Parathyroid adenoma (tissue), 2 donors: ENCODE measurements at regions not wholly inside any gene's neighbourhood (a gene's known extent, or its start where the extent isn't known, plus 50 kb on each side); places are given as distances from the start of the nearest gene placed in this dataset.

Experiments used
- H2AFZ ChIP-seq: fragments of 300-600 bp; sonication (generic); one replicate; pipeline ENCODE4 v1.7.0; 2017; ENCODE audit warnings: antibody characterized with exemption, mild to moderate bottlenecking
- H3K27ac ChIP-seq: fragments of 300-600 bp; sonication (generic); one replicate; pipeline ENCODE4 v1.7.0; 2017
- H3K27me3 ChIP-seq: fragments of 300-600 bp; sonication (generic); one replicate; pipeline ENCODE4 v1.7.0; 2017; ENCODE audit warnings: low read length; ENCODE audit not compliant: control insufficient read depth, insufficient read depth
- H3K36me3 ChIP-seq: fragments of 300-600 bp; sonication (generic); one replicate; pipeline ENCODE4 v1.7.0; 2017; ENCODE audit warnings: low read length; ENCODE audit not compliant: control insufficient read depth, insufficient read depth
- H3K4me1 ChIP-seq: fragments of 300-600 bp; sonication (generic); one replicate; pipeline ENCODE4 v1.7.0; 2017; ENCODE audit warnings: control low read depth
- H3K4me2 ChIP-seq: fragments of 300-600 bp; sonication (generic); one replicate; pipeline ENCODE4 v1.7.0; 2017; ENCODE audit warnings: low read length
- H3K4me3 ChIP-seq: fragments of 300-600 bp; sonication (generic); one replicate; pipeline ENCODE4 v1.7.0; 2017; ENCODE audit warnings: low read depth, low read length
- H3K79me2 ChIP-seq: fragments of 300-600 bp; sonication (generic); one replicate; pipeline ENCODE4 v1.7.0; 2017; ENCODE audit warnings: control low read depth
- H3K9ac ChIP-seq: fragments of 300-600 bp; sonication (generic); one replicate; pipeline ENCODE4 v1.7.0; 2017; ENCODE audit warnings: mild to moderate bottlenecking
- H3K9me3 ChIP-seq: fragments of 300-600 bp; sonication (generic); one replicate; pipeline ENCODE4 v1.7.0; 2017; ENCODE audit warnings: low read length; ENCODE audit not compliant: control insufficient read depth
- TF ChIP-seq, protein P1 (sequence below): fragments of 300-600 bp; sonication (generic); IDR thresholded peaks from one replicate; pipeline ENCODE4 v1.7.0; 2017; ENCODE audit warnings: antibody characterized with exemption, mild to moderate bottlenecking
- donor health status: primary hyperparathyroidism.

DNA sequence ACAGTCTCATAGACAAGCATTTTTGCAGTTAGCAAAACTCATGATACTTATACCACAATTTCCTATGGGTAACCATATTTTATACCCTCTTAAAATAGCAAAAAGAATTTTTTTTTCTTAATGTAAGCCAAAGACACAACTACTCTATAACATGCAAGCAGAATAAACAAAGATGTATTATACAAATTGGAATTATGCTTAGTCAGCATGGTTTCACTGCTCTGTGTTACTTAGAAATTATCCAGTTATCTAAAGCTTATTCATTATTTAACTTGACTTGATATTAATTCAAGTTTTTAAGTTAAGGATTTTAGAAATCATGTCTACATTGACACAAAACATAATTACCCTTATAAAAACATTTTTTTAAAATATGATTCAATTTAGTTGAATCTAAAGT, 449.8 kb upstream of the CDH2 start:
- Histone ChIP-seq H3K4me3 (no peak overlapping the region), H3K9ac (no peak overlapping the region), H3K27ac (no peak overlapping the region), H3K36me3 (no peaks in the 10 kb centered on the region), H3K27me3 (no peaks in the 10 kb centered on the region), H3K4me2 (no peak overlapping the region), H3K4me1 (no peaks in the 10 kb centered on the region), H3K79me2 (no peaks in the 10 kb centered on the region), H2AFZ (no peak overlapping the region), H3K9me3 (no peaks in the 10 kb centered on the region)
- TF ChIP-seq, protein P1, sequence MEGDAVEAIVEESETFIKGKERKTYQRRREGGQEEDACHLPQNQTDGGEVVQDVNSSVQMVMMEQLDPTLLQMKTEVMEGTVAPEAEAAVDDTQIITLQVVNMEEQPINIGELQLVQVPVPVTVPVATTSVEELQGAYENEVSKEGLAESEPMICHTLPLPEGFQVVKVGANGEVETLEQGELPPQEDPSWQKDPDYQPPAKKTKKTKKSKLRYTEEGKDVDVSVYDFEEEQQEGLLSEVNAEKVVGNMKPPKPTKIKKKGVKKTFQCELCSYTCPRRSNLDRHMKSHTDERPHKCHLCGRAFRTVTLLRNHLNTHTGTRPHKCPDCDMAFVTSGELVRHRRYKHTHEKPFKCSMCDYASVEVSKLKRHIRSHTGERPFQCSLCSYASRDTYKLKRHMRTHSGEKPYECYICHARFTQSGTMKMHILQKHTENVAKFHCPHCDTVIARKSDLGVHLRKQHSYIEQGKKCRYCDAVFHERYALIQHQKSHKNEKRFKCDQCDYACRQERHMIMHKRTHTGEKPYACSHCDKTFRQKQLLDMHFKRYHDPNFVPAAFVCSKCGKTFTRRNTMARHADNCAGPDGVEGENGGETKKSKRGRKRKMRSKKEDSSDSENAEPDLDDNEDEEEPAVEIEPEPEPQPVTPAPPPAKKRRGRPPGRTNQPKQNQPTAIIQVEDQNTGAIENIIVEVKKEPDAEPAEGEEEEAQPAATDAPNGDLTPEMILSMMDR, result no peak

DNA sequence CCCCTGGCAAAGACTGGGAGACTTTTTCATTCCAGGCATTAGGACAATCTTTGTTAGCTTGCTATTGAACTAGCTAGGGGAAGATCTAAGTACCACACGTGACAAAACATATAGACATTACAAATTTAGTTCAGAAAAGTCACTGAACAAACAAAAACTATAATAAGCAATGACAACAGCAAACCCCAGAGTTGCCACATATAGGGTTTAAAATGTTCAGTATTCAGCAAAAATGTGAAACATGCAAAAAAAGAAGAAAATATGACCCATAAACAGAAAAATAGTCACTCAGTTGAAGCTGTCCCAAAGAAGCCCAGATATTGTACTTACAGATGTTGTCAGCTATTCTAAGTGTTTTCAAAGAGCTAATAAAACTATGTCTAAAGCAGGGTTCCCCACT, 431.1 kb upstream of the CDH2 start:
- no peaks in the 10 kb centered on the region for H3K27me3 ChIP-seq
- H3K9me3 ChIP-seq, result no peaks in the 10 kb centered on the region
- H3K9ac ChIP-seq, result no peak overlapping the region
- H3K4me1 ChIP-seq, result no peaks in the 10 kb centered on the region
- H2AFZ ChIP-seq, result no peak overlapping the region
- TF ChIP-seq, protein P1, result no peak
- no peak overlapping the region for H3K27ac ChIP-seq
- no peaks in the 10 kb centered on the region for H3K36me3 ChIP-seq
- no peaks in the 10 kb centered on the region for H3K79me2 ChIP-seq
- no peak overlapping the region for H3K4me3 ChIP-seq
- no peak overlapping the region for H3K4me2 ChIP-seq

DNA sequence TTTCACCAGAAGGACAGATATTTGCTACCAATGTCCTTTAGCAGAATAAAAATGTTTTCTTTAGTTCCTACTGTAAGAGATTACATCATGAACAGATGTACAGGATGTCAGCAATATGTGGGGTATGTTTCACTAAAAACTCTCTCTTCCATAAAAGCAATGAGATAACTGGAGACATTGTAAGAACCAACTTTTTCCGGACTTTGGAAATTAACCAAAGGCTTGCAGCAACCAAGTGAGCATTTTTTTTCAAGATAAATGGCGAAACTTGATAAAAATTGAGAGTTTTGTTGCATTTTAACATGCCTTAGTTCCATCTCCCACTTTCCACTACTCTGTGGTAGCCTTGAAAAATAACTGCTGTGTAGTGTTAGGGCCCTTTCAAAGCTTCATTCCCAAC, 429.8 kb upstream of the CDH2 start:
- TF ChIP-seq, protein P1, result no peak

DNA sequence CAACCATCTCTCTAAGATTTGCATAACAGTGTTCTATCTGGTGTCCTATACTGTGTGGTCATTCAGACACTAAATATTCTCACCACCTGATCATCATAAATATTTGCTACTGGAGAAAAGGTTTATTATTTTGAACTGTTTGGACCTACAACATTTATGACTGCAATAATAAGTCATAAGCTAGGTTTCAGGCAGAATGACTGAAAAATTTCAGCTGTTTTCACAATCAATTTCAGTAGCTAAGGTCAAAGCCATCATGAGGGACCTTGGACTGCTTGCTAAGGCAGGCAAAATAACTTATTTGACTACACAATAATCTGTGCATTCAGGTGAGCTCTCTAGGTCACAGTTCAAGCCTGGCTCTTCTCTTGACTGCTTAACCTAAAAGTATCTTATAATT, 425.5 kb upstream of the CDH2 start:
- Histone ChIP-seq H3K27me3 (no peaks in the 10 kb centered on the region), H3K27ac (no peak overlapping the region), H3K36me3 (no peaks in the 10 kb centered on the region), H3K79me2 (no peaks in the 10 kb centered on the region), H3K9me3 (peaks cover 3% of the 10 kb centered on the region), H3K4me2 (no peak overlapping the region), H3K4me1 (no peaks in the 10 kb centered on the region), H3K4me3 (no peak overlapping the region), H2AFZ (no peak overlapping the region), H3K9ac (no peak overlapping the region)
- TF ChIP-seq, protein P1, result no peak

More for the DNA sequence above, 429.8 kb upstream of the CDH2 start:
- H3K27me3 ChIP-seq, result no peaks in the 10 kb centered on the region
- no peaks in the 10 kb centered on the region for H3K9me3 ChIP-seq
- H3K79me2 ChIP-seq, result no peaks in the 10 kb centered on the region
- no peaks in the 10 kb centered on the region for H3K4me1 ChIP-seq
- no peak overlapping the region for H3K9ac ChIP-seq
- no peak overlapping the region for H2AFZ ChIP-seq
- no peak overlapping the region for H3K27ac ChIP-seq
- no peak overlapping the region for H3K4me2 ChIP-seq
- H3K36me3 ChIP-seq, result no peaks in the 10 kb centered on the region
- no peak overlapping the region for H3K4me3 ChIP-seq

DNA sequence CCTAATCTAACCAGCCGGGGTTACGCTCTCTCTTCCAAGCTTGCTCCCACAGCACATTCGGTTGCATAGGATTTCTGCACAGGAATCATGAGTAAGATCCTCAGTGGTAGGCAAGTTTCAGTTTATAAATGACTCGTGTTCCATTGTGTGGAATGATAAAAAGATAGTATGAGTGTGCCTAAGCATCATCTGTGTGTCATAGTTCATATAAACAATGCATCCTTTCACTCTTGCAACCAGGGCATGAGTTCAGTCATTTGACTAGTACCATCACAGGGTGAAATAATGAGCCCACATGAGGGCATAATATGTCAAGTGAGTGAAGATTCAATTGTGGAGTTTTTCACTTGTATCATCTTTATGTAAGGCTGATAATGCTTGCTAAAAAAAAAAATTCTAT, 417.1 kb upstream of the CDH2 start:
- TF ChIP-seq, protein P1, result no peak
- no peaks in the 10 kb centered on the region for H3K4me1 ChIP-seq
- H3K27me3 ChIP-seq, result no peaks in the 10 kb centered on the region
- no peaks in the 10 kb centered on the region for H3K36me3 ChIP-seq
- no peak overlapping the region for H3K4me2 ChIP-seq
- no peak overlapping the region for H3K27ac ChIP-seq
- no peaks in the 10 kb centered on the region for H3K9me3 ChIP-seq
- H2AFZ ChIP-seq, result no peak overlapping the region
- no peak overlapping the region for H3K4me3 ChIP-seq
- no peaks in the 10 kb centered on the region for H3K79me2 ChIP-seq
- H3K9ac ChIP-seq, result no peak overlapping the region
